ENCODE measurements at regions not wholly inside any gene's neighbourhood (a gene's known extent, or its start where the extent isn't known, plus 50 kb on each side); places are given as distances from the start of the nearest gene placed in this dataset.

DNA sequence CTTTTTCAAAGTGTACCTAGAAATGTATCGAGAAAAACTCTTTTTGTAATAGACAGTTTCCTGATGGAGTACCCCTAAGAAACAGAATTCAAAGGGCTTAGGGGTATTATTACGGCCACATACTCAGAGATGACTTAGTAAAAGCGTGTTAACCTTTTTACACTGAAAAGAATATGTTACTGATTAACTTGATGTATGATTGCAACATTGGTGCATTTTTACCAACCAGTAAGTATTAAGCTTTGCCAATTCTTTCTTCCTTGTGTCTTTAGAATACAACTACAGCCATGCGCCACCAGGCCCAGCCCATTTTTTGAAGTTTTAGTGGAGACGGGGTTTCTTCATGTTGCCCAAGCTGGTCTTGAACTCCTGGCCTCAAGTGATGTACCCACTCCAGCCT, 1997.0 kb upstream of the LRRTM1 start (continued):
- TF ChIP-seq REST (IDR thresholded peaks at IDR 0.05; ENCODE audit: borderline replicate concordance) (no peak), REST (CRISPR knock-in tag; IDR thresholded peaks at IDR 0.05; ENCODE audit: low read depth) (no peak)

GRCh38 chr2:82289446-82289845, 1984.9 kb upstream of the LRRTM1 start:
- intact Hi-C loops (cut with micrococcal nuclease) = no loop called here
- POLR2A ChIA-PET = no interaction called here
- no peak overlapping the region for H2AFZ ChIP-seq (ENCODE audit: low read depth, low read length)

More at GRCh38 chr2:82289446-82289845, 1984.9 kb upstream of the LRRTM1 start:
- 0% methylated on average over 1 of the region's 1 CpG for WGBS (ENCODE audit: insufficient coverage, low coverage, missing lambda C conversion rate)
- CTCF ChIA-PET (ENCODE audit: low intra/inter-chr PET ratio) = no interaction called here
- no peak overlapping the region for H3K27ac ChIP-seq (ENCODE audit: extremely low read depth, low read depth, low read length)
- BruUV-seq (replicated peaks) = no TSS peak
- H3K27me3 ChIP-seq (ENCODE audit: control insufficient read depth in 2 of 2, insufficient read depth in 2 of 2, low read length in 2 of 2) = no peaks in the 10 kb centered on the region
- DNase-seq (ENCODE audit: extremely low read depth in 1 of 4, low spot score in 3 of 4) = no peak
- H3K4me3 ChIP-seq = no peak overlapping the region
- H3K9ac ChIP-seq (ENCODE audit: insufficient read depth in 1 of 2, low read depth in 2 of 2, low read length in 2 of 2) = no peak overlapping the region
- no peak for ATAC-seq
- H3K79me2 ChIP-seq (ENCODE audit: control insufficient read depth, insufficient read depth, low read length) = no peaks in the 10 kb centered on the region
- no peak overlapping the region for H3K4me2 ChIP-seq (ENCODE audit: insufficient read depth, low read length)
- no peak for TF ChIP-seq ZNF584 (CRISPR knock-in tag; IDR thresholded peaks at IDR 0.05; ENCODE audit: low read depth)
- in situ Hi-C loops (cut with MboI) = no loop called here
- H3K4me1 ChIP-seq (replicated peaks in 1 of 2; ENCODE audit: control insufficient read depth in 2 of 2, insufficient read depth in 2 of 2, low read length in 2 of 2) = no peaks in the 10 kb centered on the region
- no peak for FAIRE-seq
- H3K9me1 ChIP-seq (ENCODE audit: control insufficient read depth, insufficient read depth, low read length) = no peaks in the 10 kb centered on the region
- H3K36me3 ChIP-seq (ENCODE audit: control insufficient read depth, insufficient read depth, low read length) = no peaks in the 10 kb centered on the region
- no peaks in the 10 kb centered on the region for H3K9me3 ChIP-seq (replicated peaks; ENCODE audit: control insufficient read depth, insufficient read depth, low read depth, low read length)
- H4K20me1 ChIP-seq (replicated peaks; ENCODE audit: control insufficient read depth, insufficient read depth, low read length) = no peaks in the 10 kb centered on the region
